Activated CD4-positive, alpha-beta T cell treated with anti-CD3 and anti-CD28 coated beads for 4 hours (primary cell): ENCODE measurements at regions not wholly inside any gene's neighbourhood (a gene's known extent, or its start where the extent isn't known, plus 50 kb on each side); places are given as distances from the start of the nearest gene placed in this dataset.

Experiments used
- DNase-seq, 2 donors: peaks; one replicate each; pipeline ENCODE4 v3.0.0-alpha.2; 2020

GRCh38 chr4:178448372-178449035, 1006.3 kb upstream of the AGA start:
- DNase-seq = no peak

GRCh38 chr4:178450614-178451013, 1008.4 kb upstream of the AGA start:
- no peak for DNase-seq

GRCh38 chr4:178453057-178453456, 1010.8 kb upstream of the AGA start:
- DNase-seq = no peak

GRCh38 chr4:178457286-178457685, 1015.0 kb upstream of the AGA start:
- DNase-seq = no peak

- no peak for DNase-seq
These were observed 1020.5 kb upstream of the AGA start for GRCh38 chr4:178462710-178463109.

- no peak for DNase-seq
These were observed 1021.5 kb upstream of the AGA start for GRCh38 chr4:178463747-178464146.

- DNase-seq = no peak
These were observed 1029.0 kb upstream of the AGA start for GRCh38 chr4:178470996-178471784.

GRCh38 chr4:178471994-178472393, 1029.8 kb upstream of the AGA start:
- DNase-seq = no peak

- no peak for DNase-seq
These were observed 1037.9 kb upstream of the AGA start for GRCh38 chr4:178480105-178480504.

GRCh38 chr4:178480881-178481280, 1038.6 kb upstream of the AGA start:
- DNase-seq = no peak

GRCh38 chr4:178481564-178481963, 1039.3 kb upstream of the AGA start:
- no peak for DNase-seq

- no peak for DNase-seq
These were observed 1080.8 kb upstream of the AGA start for GRCh38 chr4:178523038-178523437.

GRCh38 chr4:178535939-178536579, 1093.8 kb upstream of the AGA start:
- DNase-seq = no peak

- no peak for DNase-seq
These were observed 1111.0 kb upstream of the AGA start for GRCh38 chr4:178553201-178553600.

GRCh38 chr4:178554352-178554751, 1112.1 kb upstream of the AGA start:
- no peak for DNase-seq

- DNase-seq = no peak
These were observed 1114.6 kb upstream of the AGA start for GRCh38 chr4:178556796-178557195.

- DNase-seq = no peak
These were observed 1135.7 kb upstream of the AGA start for GRCh38 chr4:178577933-178578332.

- DNase-seq = no peak
These were observed 1153.4 kb upstream of the AGA start for GRCh38 chr4:178595500-178596138.

GRCh38 chr4:178598672-178599071, 1156.4 kb upstream of the AGA start:
- no peak for DNase-seq

- no peak for DNase-seq
These were observed 1157.3 kb upstream of the AGA start for GRCh38 chr4:178599521-178599920.

GRCh38 chr4:178602833-178603232, 1160.6 kb upstream of the AGA start:
- no peak for DNase-seq

GRCh38 chr4:178611062-178611461, 1168.8 kb upstream of the AGA start:
- no peak for DNase-seq

- no peak for DNase-seq
These were observed 1170.5 kb upstream of the AGA start for GRCh38 chr4:178612733-178613132.

- no peak for DNase-seq
These were observed 1190.2 kb upstream of the AGA start for GRCh38 chr4:178632415-178632814.
